HG02981 (cell line): ENCODE measurements at regions not wholly inside any gene's neighbourhood (a gene's known extent, or its start where the extent isn't known, plus 50 kb on each side); places are given as distances from the start of the nearest gene placed in this dataset.
A peak's percentile ranks its signal among the peaks of the same experiment; 100 is the strongest.
"Not testable (repeated sequence)": the region's sequence is repeated elsewhere in the genome, so short reads cannot be mapped to it uniquely, and the experiment has no call there.

Source experiments
- ATAC-seq: cut with Tn5 transposase; IDR thresholded peaks from one replicate; pipeline ENCODE4 v1.9.1; 2021; ENCODE audit warnings: mild to moderate bottlenecking, moderate library complexity; ENCODE audit not compliant: unreplicated experiment

GRCh38 chr2:163198972-163199371, 360.4 kb upstream of the KCNH7 start:
- ATAC-seq: no peak

DNA sequence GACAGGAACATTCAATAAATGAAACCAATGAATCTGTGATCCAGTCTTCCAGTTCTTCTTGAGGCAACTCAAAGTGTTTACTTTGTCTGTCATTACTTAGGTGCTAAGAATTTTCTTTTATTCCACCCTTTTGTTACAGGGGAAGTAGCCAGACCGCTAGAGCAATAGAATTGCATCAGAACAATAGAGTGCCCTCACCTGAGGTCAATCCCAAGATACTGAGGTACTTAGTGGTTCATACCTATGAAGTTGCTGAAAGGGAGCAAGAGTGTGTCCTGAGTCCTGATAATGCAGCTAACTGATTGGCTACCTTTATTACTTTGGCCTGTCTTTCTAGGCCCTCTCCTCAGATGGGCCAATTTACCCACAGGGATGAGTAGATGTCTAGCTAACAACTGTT, 359.4 kb upstream of the KCNH7 start:
- no peak for ATAC-seq

- peak; percentile 57 for ATAC-seq
Observed at GRCh38 chr2:163191372-163191771, 352.8 kb upstream of the KCNH7 start.

DNA sequence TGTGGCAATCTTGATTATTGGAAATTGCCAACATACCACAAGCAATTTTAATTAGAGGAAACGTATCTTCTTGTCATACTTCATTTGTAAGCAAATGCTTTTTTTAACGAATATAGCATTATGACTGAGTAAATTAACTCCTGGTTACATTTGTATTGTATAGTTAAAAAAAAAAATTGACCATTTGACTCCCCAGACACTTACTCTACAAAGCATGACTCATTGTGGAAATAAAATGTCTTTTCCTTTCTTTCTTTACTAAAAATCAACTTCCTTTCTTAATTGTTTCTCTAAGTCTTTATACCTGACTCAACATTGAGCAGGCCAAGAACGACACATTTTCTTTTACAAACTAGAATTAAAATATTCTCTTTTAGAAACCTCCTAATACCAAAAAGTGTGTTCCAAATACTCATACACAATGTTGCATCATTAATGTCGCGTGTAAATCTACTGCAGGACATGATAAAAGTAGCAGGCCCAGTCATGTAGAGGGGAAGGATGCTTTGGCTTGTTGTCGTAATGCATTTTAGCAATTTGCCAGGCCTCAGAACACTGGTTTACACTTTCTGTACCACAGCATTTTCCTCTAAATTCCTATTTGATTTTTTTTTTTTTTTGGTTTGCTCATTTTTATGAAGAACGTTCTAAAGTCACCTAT, 349.6 kb upstream of the KCNH7 start:
- ATAC-seq: no peak

- ATAC-seq: no peak
Observed at GRCh38 chr2:163187119-163187518, 348.6 kb upstream of the KCNH7 start.

- no peak for ATAC-seq
Observed at GRCh38 chr2:163185160-163185559, 346.6 kb upstream of the KCNH7 start.

DNA sequence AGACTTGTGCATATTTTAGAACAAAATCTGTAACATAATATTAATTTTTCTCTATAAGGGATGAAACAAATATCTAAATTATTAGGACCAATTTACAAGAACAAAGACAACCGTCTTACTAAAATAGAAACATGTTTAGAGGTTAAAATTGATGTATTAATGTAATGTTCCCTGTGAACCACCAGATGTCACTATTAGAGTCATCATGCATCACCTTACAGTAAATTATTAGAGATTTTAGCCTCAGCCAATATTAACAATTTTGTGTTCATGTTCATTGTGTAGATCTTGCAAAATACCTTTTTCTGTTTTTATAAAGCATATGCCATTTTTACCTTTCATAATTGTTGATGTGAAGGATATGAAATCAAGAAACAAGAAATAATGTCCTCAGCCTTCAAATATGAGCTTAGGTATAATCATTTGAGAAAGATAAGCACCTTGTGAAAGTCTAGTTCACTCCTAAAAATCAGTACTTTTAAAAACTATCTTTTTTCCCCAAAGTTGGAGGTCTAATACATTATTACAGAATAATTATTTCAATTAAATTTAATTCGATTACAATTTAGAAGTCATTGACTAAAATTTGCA, 344.3 kb upstream of the KCNH7 start:
- ATAC-seq: peak; percentile 79

GRCh38 chr2:163177592-163177991, 339.0 kb upstream of the KCNH7 start:
- no peak for ATAC-seq

GRCh38 chr2:163175294-163175693, 336.7 kb upstream of the KCNH7 start:
- ATAC-seq: no peak

- ATAC-seq: no peak
Observed at GRCh38 chr2:163173591-163173990, 335.0 kb upstream of the KCNH7 start.

- no peak for ATAC-seq
Observed at GRCh38 chr2:163171786-163172530, 333.4 kb upstream of the KCNH7 start.

GRCh38 chr2:163157891-163158496, 319.4 kb upstream of the KCNH7 start:
- ATAC-seq: no peak

DNA sequence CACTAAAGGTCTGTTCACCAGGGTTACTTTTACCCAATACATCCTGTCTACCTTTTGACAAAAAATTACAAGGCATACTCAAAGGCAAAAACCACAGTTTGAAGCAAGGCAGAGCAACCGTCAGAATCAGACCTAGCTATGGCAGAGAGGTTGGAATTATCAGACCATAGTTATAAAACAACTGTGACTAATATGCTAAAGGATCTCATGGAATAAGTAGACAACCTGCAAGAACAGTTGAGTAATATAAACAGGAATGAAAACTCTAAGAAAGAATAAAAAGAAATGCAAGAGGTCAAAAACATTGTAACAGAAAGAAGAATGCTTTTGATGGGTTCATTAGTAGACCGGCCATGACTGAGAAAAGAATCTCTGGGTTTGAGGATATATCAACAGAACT, 318.8 kb upstream of the KCNH7 start:
- no peak for ATAC-seq

DNA sequence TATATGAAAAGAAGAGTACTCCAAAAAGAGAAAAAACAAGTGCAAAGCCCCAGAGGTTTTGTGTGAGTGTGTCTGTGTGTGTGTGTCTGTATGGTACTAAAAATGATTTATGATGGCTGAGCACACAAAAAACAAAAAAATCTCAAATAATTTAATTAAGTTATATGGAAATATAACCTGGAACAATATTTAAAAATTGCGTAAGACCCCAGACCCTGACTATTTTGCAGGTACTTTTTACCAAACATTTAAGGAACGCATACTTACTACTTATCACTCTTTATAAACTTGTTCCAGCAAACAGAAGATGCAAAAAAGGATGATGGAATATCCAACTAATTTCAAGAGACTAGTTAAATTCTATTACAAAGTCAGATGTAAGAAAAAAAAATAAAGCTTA, 317.4 kb upstream of the KCNH7 start:
- ATAC-seq: no peak

DNA sequence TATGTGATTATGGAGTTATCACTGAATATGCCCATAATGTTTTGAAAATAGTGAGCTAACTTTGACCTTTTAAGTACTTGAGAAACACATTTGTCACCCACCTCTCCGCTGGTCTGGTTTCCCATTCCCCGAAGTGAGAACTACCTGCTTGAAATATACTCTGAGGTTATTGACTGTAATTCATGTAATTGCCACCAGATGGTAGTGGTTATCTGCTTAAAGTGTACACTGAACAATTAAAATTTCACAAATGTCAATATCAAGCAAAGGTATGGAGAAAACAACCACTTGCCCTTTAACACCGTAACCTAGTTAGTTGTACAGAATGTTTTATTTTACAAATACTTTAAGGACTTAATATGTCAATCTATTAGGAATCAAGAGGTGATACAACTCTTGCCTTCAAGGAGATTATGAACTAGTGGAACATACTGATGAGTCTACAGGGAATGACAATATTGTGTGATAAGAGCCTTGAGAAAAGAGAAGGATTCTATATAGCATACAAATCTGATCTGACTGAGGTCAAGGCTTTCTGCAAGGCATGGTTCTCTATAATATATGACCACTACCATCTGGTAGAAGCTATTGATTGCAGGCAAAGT, 316.8 kb upstream of the KCNH7 start:
- peak; percentile 92 for ATAC-seq

DNA sequence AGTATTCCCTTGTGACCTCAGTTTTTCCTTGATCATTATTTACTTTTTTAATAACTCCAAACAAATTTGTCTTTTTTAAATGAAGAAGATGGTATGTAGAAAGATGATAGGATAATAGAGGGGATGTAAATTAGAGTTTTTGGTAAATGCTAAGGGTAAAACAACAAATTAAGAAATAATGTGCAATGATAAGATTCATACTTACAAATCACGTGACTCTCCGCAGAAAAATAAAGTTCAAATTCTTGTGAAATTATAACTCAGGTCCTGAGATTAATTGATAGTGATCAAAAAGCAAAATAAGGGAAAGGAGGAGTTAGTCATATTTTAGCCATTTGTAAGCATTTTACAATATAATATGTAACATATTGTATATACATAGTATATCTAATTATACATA, 304.1 kb upstream of the KCNH7 start:
- ATAC-seq: no peak

DNA sequence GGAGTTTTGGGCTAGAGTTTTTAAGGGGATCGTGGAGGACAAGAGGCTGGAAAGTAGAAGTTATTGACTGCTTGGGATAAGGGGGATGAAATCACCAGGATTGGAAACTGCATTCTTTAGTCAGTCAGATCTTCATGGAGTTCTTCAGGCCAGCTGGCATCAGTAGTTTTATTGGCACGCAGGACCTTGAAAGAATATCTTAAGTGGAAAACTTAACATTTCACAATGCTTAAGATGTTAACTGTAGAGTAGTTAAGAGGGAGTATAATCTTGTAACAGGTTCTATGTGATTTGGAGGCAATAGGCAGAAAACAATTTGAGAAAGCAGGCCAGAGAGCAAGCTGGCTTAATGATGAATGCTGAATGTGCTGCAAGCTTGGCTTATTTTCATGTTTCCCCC, 300.4 kb upstream of the KCNH7 start:
- no peak for ATAC-seq

DNA sequence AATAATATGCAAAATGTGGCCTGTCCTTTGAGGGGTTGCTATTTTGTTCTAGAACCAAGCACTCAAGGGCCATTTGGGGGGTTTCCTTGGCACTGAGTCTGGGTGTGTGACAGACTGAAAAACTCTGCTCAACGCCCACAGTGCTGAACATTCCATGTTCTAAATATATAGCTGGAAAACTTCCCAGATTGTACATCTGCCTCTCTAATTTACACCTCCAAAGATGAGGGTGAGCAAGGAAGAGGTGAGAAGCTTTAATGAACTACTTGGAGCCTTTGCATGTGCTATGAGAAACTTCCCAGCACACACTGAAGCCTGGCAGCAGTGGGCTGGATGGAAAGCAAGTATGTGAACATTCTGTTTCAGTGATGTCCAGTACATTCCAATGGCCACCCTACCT, 296.7 kb upstream of the KCNH7 start:
- ATAC-seq: no peak

DNA sequence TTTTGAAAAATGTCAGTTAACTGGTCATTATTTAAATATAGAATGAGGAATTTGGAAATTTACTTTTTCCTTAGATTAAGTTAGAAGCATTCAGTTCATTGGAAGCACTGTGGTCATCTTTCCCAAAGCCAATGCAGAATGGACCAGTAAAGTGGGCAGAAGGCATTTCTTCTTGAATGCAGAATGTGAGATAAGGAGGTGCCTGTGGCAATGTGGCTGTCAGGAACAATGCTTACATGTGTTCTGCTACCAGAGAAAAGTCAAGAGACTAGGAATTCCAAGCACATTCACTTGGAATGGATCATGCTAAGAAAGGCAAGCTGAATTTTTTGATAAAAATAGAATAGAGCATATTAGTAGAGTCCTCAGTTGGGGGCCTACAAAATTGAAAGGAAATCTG, 295.0 kb upstream of the KCNH7 start:
- no peak for ATAC-seq

DNA sequence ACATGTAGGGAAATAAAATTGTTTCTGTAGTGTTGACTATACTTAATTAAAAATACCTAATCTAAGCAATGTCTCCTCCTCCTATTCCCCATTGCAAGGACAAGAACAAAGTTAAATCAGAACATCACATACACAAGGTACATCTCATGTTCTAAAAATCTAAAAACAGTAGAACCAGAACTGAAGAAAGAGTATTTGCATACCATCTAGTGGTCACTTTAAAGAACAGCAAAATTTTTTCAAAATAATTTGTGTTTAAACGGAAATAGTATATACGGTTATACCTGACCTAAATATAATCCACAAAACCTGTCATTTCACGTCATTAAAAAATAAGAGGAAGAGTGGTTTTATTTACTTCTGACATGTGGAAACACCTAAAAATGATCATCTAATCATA, 294.3 kb upstream of the KCNH7 start:
- ATAC-seq: no peak

DNA sequence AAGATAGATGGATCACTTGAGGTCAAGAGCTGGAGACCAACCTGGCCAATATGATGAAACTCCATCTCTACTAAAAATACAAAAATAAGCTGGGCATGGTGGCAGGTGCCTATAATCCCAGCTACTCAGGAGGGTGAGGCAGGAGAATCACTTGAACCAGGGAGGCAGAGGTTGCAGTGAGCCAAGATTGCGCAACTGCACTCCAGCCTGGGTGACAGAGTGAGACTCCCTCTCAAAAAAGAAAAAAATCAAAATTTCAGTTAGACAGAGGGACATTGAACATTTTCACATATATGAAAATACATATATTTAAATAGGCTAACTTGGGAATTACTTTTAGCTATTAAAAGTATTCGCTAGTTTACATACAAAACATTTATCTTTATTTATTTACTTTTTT, 293.6 kb upstream of the KCNH7 start:
- not testable (repeated sequence) for ATAC-seq
